ENCODE measurements at regions not wholly inside any gene's neighbourhood (a gene's known extent, or its start where the extent isn't known, plus 50 kb on each side); places are given as distances from the start of the nearest gene placed in this dataset.

- DNase-seq (ENCODE audit: low spot score): peak; percentile 40
Measured at GRCh38 chr4:183563874-183564273, 59.0 kb downstream of the ING2 start.

- DNase-seq (ENCODE audit: low spot score): no peak
Measured at GRCh38 chr4:183571350-183571941, 66.6 kb downstream of the ING2 start.

DNA sequence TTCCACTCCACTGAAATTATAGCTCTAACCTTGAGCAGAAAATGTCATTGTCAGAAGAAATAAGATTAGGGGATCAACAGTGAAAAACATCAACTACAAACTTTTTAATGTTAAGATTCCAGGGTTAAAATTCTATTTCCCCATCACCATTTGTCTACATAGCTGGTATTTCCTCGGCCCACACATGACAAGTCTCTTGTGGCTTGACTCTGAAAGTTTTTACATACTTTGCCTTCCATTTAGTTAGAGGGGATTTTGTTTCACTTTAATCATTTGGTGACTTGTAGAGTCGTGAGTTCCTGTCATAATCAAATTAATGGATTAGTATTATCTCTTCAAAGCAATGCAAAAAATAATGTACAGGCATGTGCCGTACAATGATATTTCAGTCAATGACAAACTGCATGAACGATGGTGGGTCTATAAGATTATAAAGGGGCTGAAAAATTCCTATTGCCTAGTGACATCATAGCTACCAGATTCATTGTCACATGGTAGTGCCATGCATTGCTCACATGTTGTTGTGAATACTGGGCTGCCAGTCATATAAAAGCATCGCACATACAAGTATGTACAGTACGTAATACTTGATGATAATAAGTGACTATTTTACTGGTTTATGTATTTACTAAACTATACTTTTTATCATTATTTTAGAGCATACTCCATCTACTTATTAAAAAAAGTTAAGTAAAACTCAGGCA, 72.0 kb downstream of the ING2 start:
- no peak for DNase-seq (ENCODE audit: low spot score)

GRCh38 chr4:183580370-183580769, 75.5 kb downstream of the ING2 start:
- no peak for DNase-seq (ENCODE audit: low spot score)

DNA sequence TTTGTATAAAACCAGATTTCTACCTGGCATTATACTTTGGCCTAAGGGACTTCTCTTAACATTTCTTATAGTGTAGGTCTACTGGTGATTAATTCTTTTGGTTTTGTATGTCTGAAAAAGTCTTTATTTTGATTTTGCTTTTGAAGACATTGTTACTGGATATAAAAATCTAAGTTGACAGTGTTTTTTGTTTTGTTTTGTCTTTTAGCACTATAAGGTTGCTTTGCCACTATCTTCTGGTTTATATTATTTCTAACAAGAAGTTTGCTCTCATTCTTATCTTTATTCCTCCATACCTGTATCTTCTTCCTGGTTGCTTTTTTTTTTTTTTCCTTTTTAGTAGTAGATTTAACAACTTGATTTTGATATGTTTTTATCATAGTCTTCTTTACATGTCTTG, 76.0 kb downstream of the ING2 start:
- DNase-seq (ENCODE audit: low spot score): no peak

- DNase-seq (ENCODE audit: low spot score): no peak
Measured at GRCh38 chr4:183586824-183587223, 72.2 kb downstream of the RWDD4 start.

GRCh38 chr4:183588169-183588675, 70.8 kb downstream of the RWDD4 start:
- peak; percentile 24 for DNase-seq (ENCODE audit: low spot score)

GRCh38 chr4:183588691-183589090, 70.3 kb downstream of the RWDD4 start:
- DNase-seq (ENCODE audit: low spot score): no peak

DNA sequence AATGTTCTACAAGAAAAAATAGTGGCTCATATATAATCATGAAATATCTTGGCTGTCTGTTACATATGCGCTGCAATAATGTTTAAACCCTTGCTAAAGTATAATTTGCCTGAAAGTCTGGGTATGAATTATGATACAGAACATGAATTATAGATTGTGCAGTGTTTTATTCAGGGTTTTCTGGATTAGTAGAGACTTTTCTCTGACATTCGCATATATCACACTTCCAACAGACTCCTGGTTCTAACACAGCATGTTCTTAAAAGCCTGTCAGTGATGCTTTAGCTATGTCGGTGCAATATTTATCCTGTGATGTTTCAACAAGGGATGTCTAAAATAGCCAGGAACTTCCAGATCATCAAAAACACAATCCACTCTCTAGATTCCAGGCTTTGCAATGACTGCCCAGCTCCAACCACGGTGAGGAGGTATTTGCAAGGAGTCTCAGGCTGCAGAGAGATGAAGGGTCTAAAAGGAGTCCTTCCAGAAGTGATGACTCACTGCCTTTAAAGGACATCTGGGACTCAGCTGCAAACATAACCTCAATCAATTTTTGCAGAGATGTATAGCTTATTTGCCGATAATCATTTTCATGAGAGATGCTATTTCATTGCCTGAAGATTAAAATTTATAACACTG, 69.4 kb downstream of the RWDD4 start:
- no peak for DNase-seq (ENCODE audit: low spot score)
